H1 (cell line): ENCODE measurements at regions not wholly inside any gene's neighbourhood (a gene's known extent, or its start where the extent isn't known, plus 50 kb on each side); places are given as distances from the start of the nearest gene placed in this dataset.

Experiments
- CTCF ChIP-seq, 3 experiments: IDR thresholded peaks; 1 replicate in 2 of 3; 2 replicates in 1 of 3; pipeline versions ENCODE4 v1.5.1 to v1.6.1; 2011; ENCODE audit warnings: low read length in 3 of 3, mild to moderate bottlenecking in 3 of 3, inconsistent platforms in 2 of 3, low read depth in 1 of 3, moderate library complexity in 1 of 3; ENCODE audit not compliant: insufficient read depth in 1 of 3; ENCODE audit errors: control extremely low read depth in 1 of 3
- POLR2A ChIP-seq, 2 experiments: IDR thresholded peaks; 1 replicate in 1 of 2; 2 replicates in 1 of 2; pipeline ENCODE4 v1.6.1; 2011; ENCODE audit warnings: low read depth in 2 of 2, low read length in 2 of 2, mild to moderate bottlenecking in 2 of 2; ENCODE audit errors: control extremely low read depth in 1 of 2
- POLR2AphosphoS5 ChIP-seq: IDR thresholded peaks from 2 replicates; pipeline ENCODE4 v1.6.1; 2011; ENCODE audit warnings: low read depth, low read length

- TF ChIP-seq CTCF (IDR thresholded peaks at IDR 0.05; ENCODE audit: control extremely low read depth in 1 of 3, insufficient read depth in 1 of 3, low read depth in 1 of 3, low read length in 3 of 3) (no peak), POLR2A (IDR thresholded peaks at IDR 0.05; ENCODE audit: control extremely low read depth in 1 of 2, low read depth in 2 of 2, low read length in 2 of 2) (no peak), POLR2AphosphoS5 (no peak)
Observed at GRCh38 chr5:68148096-68148495, 67.5 kb upstream of the PIK3R1 start.
